DND-41 (cell line): ENCODE measurements at regions not wholly inside any gene's neighbourhood (a gene's known extent, or its start where the extent isn't known, plus 50 kb on each side); places are given as distances from the start of the nearest gene placed in this dataset.

Experiments used
- EZH2 ChIP-seq: IDR thresholded peaks from 3 replicates; pipeline ENCODE4 v1.6.1; 2012; ENCODE audit warnings: borderline replicate concordance, low read depth, mild to moderate bottlenecking, moderate library complexity, low read length, inconsistent platforms; ENCODE audit not compliant: severe bottlenecking
- TF ChIP-seq, protein P1 (sequence below): IDR thresholded peaks from 2 replicates; pipeline ENCODE4 v1.5.1; 2012; ENCODE audit warnings: borderline replicate concordance, low read length, moderate library complexity, mild to moderate bottlenecking; ENCODE audit not compliant: poor library complexity, severe bottlenecking; ENCODE audit errors: extremely low read depth

DNA sequence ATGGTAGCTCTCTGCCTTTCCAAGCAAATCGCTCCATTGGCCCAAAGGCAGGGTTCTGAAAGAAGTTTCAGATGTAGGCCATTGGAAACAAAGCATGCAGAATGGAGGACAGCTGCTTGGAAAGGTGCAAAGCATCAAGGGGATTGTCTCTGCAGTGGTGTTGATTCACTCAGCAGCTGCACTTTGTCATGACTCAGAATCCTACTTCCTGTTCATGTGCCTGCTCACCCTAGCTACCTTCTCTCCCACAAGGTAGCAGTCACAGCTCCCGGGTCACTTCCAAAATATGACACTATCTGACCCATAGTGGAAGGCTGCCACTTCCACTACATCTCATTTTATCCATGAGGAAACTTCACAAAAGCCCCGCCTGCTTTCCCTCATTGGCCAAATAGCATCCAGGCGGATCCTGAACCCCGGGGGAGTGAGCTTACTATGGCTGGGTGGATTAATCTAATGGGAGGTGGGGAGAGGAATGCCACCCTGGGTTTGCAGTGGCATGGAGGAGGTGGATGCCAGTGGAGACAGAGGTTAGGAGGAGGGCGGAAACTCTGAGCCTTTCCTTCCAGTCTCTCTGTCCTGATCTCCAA, 74.7 kb upstream of the NKD1 start:
- TF ChIP-seq, protein P1, sequence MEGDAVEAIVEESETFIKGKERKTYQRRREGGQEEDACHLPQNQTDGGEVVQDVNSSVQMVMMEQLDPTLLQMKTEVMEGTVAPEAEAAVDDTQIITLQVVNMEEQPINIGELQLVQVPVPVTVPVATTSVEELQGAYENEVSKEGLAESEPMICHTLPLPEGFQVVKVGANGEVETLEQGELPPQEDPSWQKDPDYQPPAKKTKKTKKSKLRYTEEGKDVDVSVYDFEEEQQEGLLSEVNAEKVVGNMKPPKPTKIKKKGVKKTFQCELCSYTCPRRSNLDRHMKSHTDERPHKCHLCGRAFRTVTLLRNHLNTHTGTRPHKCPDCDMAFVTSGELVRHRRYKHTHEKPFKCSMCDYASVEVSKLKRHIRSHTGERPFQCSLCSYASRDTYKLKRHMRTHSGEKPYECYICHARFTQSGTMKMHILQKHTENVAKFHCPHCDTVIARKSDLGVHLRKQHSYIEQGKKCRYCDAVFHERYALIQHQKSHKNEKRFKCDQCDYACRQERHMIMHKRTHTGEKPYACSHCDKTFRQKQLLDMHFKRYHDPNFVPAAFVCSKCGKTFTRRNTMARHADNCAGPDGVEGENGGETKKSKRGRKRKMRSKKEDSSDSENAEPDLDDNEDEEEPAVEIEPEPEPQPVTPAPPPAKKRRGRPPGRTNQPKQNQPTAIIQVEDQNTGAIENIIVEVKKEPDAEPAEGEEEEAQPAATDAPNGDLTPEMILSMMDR: no peak
- TF ChIP-seq EZH2: no peak
